ENCODE measurements at regions not wholly inside any gene's neighbourhood (a gene's known extent, or its start where the extent isn't known, plus 50 kb on each side); places are given as distances from the start of the nearest gene placed in this dataset.
A peak's percentile ranks its signal among the peaks of the same experiment; 100 is the strongest.

DNA sequence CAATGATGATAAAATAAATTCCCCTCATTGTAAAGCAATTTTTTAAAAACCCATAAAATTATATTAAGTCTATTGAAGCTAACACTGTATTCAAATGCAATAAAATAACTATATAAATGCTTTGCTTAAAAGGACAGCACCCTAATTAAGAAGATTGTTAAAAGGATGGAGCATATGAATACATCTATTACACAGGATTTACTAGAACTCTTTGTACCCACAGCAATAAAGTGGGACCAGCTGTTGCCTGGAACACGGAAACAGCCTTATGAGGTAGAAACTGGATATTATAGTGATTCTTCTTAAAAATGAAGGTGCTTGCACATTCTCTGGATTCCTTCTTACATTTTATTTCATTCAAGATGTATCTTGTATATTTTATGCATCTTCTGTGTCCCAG, 298.7 kb upstream of the KLF3 start:
- 0 out of 2 replicates have a peak overlapping the region, but pooled peaks have one; percentile 57 for H2AFZ ChIP-seq (ENCODE audit: low read depth, low read length)
- FAIRE-seq (no peak), DNase-seq (ENCODE audit: extremely low read depth in 1 of 4, low spot score in 3 of 4) (no peak), ATAC-seq (no peak)
- no peak for TF ChIP-seq ZNF143 (CRISPR knock-in tag; IDR thresholded peaks at IDR 0.05)
- no peak for TF ChIP-seq SAFB (IDR thresholded peaks at IDR 0.05; ENCODE audit: borderline replicate concordance, low read depth, low read length)
- TF ChIP-seq ZNF121 (CRISPR knock-in tag; conservative IDR thresholded peaks at IDR 0.05) = no peak
- TF ChIP-seq RNF2 (IDR thresholded peaks at IDR 0.05) = no peak
- TF ChIP-seq ZNF232 (CRISPR knock-in tag; IDR thresholded peaks at IDR 0.05) = no peak
- no peak for TF ChIP-seq HOXB6 (CRISPR knock-in tag; IDR thresholded peaks at IDR 0.05; ENCODE audit: borderline replicate concordance)
- no peak for TF ChIP-seq RBM14 (IDR thresholded peaks at IDR 0.05; ENCODE audit: borderline replicate concordance, insufficient read depth, low read depth, low read length)
- TF ChIP-seq RBM25 (IDR thresholded peaks at IDR 0.05; ENCODE audit: low read depth, low read length, severe bottlenecking) = no peak
- ChIA-PET POLR2A (interaction anchor here (0.9 to 1.4 kb wide), 2 partner anchors 302 to 307 kb away, joined by 4 read pairs; no protein-coding TSS in a partner anchor), CTCF (ENCODE audit: low intra/inter-chr PET ratio) (no interaction called here)
- no peaks in the 10 kb centered on the region for H3K9me3 ChIP-seq (replicated peaks; ENCODE audit: control insufficient read depth, insufficient read depth, low read depth, low read length)
- H3K4me2 ChIP-seq (ENCODE audit: insufficient read depth, low read length) = no peak overlapping the region
- BruUV-seq (replicated peaks) = no TSS peak
- in situ Hi-C loops (cut with MboI) (no loop called here), intact Hi-C loops (cut with micrococcal nuclease) (no loop called here)
- H3K9ac ChIP-seq (ENCODE audit: insufficient read depth in 1 of 2, low read depth in 2 of 2, low read length in 2 of 2) = no peak overlapping the region
- no peaks in the 10 kb centered on the region for H3K36me3 ChIP-seq (ENCODE audit: control insufficient read depth, insufficient read depth, low read length)
- H3K27me3 ChIP-seq (ENCODE audit: control insufficient read depth in 2 of 2, insufficient read depth in 2 of 2, low read length in 2 of 2) = no peaks in the 10 kb centered on the region
- H3K9me1 ChIP-seq (ENCODE audit: control insufficient read depth, insufficient read depth, low read length) = no peaks in the 10 kb centered on the region
- no peak overlapping the region for H3K27ac ChIP-seq (ENCODE audit: extremely low read depth, low read depth, low read length)
- no peaks in the 10 kb centered on the region; a peak in 3 of 5 replicates for H3K4me1 ChIP-seq (replicated peaks in 1 of 2; ENCODE audit: control insufficient read depth in 2 of 2, insufficient read depth in 2 of 2, low read length in 2 of 2)
- H4K20me1 ChIP-seq (replicated peaks; ENCODE audit: control insufficient read depth, insufficient read depth, low read length) = no peaks in the 10 kb centered on the region
- no peak overlapping the region for H3K4me3 ChIP-seq
- H3K79me2 ChIP-seq (ENCODE audit: control insufficient read depth, insufficient read depth, low read length) = no peaks in the 10 kb centered on the region
- 56% methylated on average over 1 of the region's 1 CpG for WGBS (ENCODE audit: insufficient coverage, low coverage, missing lambda C conversion rate)

All from K562 (cell line).